ENCODE measurements at regions not wholly inside any gene's neighbourhood (a gene's known extent, or its start where the extent isn't known, plus 50 kb on each side); places are given as distances from the start of the nearest gene placed in this dataset.

DNA sequence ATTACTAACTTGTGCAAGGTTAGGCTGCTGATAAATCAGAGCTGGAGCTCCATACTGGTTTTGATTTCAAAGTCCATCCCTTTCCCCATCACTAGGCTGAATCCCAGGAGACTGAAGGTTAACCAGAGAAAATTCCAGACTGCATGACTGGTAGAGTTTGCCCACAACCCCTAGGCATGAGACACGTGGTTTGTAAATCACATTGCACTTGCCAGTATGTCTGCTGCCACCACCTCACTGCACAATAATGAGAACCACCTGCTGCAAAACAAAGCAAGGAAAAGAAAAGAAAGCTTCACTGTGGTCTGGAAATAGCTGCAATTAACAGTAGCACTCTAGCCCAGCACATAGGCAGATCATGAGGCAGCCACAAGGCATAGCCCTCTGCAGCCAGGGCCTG is 67.6 kb upstream of the NTM start:
- TF ChIP-seq, protein P1, sequence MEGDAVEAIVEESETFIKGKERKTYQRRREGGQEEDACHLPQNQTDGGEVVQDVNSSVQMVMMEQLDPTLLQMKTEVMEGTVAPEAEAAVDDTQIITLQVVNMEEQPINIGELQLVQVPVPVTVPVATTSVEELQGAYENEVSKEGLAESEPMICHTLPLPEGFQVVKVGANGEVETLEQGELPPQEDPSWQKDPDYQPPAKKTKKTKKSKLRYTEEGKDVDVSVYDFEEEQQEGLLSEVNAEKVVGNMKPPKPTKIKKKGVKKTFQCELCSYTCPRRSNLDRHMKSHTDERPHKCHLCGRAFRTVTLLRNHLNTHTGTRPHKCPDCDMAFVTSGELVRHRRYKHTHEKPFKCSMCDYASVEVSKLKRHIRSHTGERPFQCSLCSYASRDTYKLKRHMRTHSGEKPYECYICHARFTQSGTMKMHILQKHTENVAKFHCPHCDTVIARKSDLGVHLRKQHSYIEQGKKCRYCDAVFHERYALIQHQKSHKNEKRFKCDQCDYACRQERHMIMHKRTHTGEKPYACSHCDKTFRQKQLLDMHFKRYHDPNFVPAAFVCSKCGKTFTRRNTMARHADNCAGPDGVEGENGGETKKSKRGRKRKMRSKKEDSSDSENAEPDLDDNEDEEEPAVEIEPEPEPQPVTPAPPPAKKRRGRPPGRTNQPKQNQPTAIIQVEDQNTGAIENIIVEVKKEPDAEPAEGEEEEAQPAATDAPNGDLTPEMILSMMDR (IDR thresholded peaks at IDR 0.05; ENCODE audit: partially characterized antibody, unreplicated experiment): no peak
- peaks cover 6% of the 10 kb centered on the region for H3K4me1 Mint-ChIP-seq (ENCODE audit: low read depth, unreplicated experiment)
- no peak for DNase-seq
- H3K4me3 Mint-ChIP-seq (ENCODE audit: unreplicated experiment): no peak overlapping the region
- H3K27ac Mint-ChIP-seq (ENCODE audit: unreplicated experiment): no peak overlapping the region
- no peaks in the 10 kb centered on the region for H3K36me3 Mint-ChIP-seq (ENCODE audit: unreplicated experiment)
- H3K9me3 Mint-ChIP-seq (ENCODE audit: unreplicated experiment): peaks cover 6% of the 10 kb centered on the region
- H3K27me3 Mint-ChIP-seq (ENCODE audit: unreplicated experiment): no peaks in the 10 kb centered on the region

DNA sequence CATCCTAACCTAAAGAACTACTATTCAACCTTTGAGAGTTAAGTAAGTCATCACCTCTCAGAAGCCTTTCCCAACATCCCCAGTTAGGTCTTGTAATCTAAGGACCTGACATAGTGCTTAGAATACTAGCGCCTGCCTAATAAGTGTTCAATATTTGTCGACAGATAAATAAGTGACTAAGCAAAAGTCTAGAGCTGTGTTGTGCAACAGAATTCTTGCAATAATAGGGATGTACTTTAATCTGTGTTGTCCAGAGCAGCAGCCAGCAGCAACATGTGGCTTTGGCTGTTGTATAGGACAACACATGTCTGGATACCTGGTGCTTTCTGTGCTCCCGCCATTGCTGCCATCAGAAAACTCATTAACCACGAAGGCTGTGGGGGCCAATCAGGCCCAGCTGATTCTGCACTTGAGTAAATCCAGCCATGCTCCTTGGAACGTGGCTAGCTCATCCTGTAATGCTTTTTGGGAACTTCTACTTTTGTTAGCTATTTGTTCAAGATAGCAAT is 66.8 kb upstream of the NTM start:
- no peak overlapping the region for H3K27ac Mint-ChIP-seq (ENCODE audit: unreplicated experiment)
- peaks cover 6% of the 10 kb centered on the region for H3K9me3 Mint-ChIP-seq (ENCODE audit: unreplicated experiment)
- TF ChIP-seq, protein P1 (IDR thresholded peaks at IDR 0.05; ENCODE audit: partially characterized antibody, unreplicated experiment): no peak
- no peaks in the 10 kb centered on the region for H3K36me3 Mint-ChIP-seq (ENCODE audit: unreplicated experiment)
- H3K4me1 Mint-ChIP-seq (ENCODE audit: low read depth, unreplicated experiment): peaks cover 4% of the 10 kb centered on the region
- DNase-seq: no peak
- no peaks in the 10 kb centered on the region for H3K27me3 Mint-ChIP-seq (ENCODE audit: unreplicated experiment)
- H3K4me3 Mint-ChIP-seq (ENCODE audit: unreplicated experiment): no peak overlapping the region

DNA sequence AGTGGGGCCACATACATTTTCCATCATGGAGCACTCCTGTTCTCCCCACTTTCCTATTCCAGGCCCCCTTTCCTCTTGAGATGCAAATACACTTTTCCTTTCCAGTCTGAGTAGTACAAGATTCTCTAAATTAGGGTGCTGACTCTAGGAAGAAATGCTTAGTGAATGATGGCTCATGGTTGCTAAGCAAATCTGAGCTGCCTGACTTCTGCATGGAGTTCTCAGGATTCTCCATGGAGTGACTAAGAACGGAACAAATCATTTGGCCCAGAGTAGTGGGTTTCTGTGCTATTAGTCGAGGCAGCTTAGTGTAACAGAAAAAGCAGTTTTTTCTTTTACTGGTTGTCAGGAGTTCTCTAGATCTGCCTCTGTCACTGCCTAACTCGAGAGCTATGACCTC is 65.4 kb upstream of the NTM start:
- Mint-ChIP-seq H3K27me3 (ENCODE audit: unreplicated experiment) (no peaks in the 10 kb centered on the region), H3K36me3 (ENCODE audit: unreplicated experiment) (no peaks in the 10 kb centered on the region), H3K4me1 (ENCODE audit: low read depth, unreplicated experiment) (peaks cover 1% of the 10 kb centered on the region), H3K9me3 (ENCODE audit: unreplicated experiment) (peaks cover 2% of the 10 kb centered on the region), H3K4me3 (ENCODE audit: unreplicated experiment) (no peak overlapping the region), H3K27ac (ENCODE audit: unreplicated experiment) (no peak overlapping the region)
- no peak for DNase-seq
- TF ChIP-seq, protein P1 (IDR thresholded peaks at IDR 0.05; ENCODE audit: partially characterized antibody, unreplicated experiment): no peak

DNA sequence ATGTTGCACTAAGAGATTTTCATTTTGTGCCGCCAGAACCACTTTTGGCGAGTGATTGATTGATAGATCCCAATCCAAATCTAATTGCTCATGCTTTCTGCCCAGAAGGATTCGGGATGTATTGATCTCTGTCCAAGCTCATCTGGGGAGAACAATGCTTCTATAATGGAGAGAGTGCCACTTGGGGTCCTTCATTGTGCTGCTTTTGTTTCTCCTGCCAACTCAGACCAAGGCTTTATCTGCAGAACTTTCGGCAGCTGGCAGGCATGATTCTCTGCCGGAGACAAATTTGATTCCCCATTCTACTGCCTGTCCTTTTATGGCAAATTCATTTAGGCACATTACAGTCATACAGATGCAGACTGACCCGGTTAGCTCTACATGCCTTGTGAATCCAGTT is 62.9 kb upstream of the NTM start:
- Mint-ChIP-seq H3K4me1 (ENCODE audit: low read depth, unreplicated experiment) (no peaks in the 10 kb centered on the region), H3K36me3 (ENCODE audit: unreplicated experiment) (no peaks in the 10 kb centered on the region), H3K27me3 (ENCODE audit: unreplicated experiment) (no peaks in the 10 kb centered on the region), H3K4me3 (ENCODE audit: unreplicated experiment) (no peak overlapping the region), H3K27ac (ENCODE audit: unreplicated experiment) (no peak overlapping the region), H3K9me3 (ENCODE audit: unreplicated experiment) (no peaks in the 10 kb centered on the region)
- TF ChIP-seq, protein P1 (IDR thresholded peaks at IDR 0.05; ENCODE audit: partially characterized antibody, unreplicated experiment): no peak
- DNase-seq: no peak

DNA sequence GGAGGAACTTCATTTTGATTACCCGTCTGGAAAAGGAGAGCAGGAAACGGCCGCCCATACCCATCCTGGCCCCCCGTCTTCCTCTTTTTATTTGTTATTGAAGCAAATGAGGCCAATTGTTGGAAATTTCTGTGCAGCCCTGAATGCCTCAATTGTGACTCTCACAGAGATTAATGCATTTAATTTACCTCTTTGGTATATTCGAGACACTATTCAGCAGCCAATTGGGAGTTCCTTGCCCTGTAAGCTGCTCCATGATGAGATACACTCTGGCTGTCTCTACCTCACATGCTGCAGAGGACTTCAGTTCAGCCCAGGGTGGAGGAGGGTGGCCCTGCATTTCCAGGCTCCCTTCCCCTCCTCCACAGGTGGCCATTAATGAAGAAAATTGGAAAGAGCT is 60.6 kb upstream of the NTM start:
- Mint-ChIP-seq H3K36me3 (ENCODE audit: unreplicated experiment) (no peaks in the 10 kb centered on the region), H3K27me3 (ENCODE audit: unreplicated experiment) (no peaks in the 10 kb centered on the region), H3K9me3 (ENCODE audit: unreplicated experiment) (no peaks in the 10 kb centered on the region), H3K27ac (ENCODE audit: unreplicated experiment) (no peak overlapping the region), H3K4me3 (ENCODE audit: unreplicated experiment) (no peak overlapping the region), H3K4me1 (ENCODE audit: low read depth, unreplicated experiment) (no peaks in the 10 kb centered on the region)
- DNase-seq: no peak
- TF ChIP-seq, protein P1 (IDR thresholded peaks at IDR 0.05; ENCODE audit: partially characterized antibody, unreplicated experiment): no peak

Measured in glutamatergic neuron (in vitro differentiated cells).